CD4-positive, CD25-positive, alpha-beta regulatory T cell (primary cell): ENCODE measurements at regions not wholly inside any gene's neighbourhood (a gene's known extent, or its start where the extent isn't known, plus 50 kb on each side); places are given as distances from the start of the nearest gene placed in this dataset.

ENCODE experiments used
- ATAC-seq, 2 donors: fragments of 150-1000 bp; cut with Tn5 transposase; one replicate each; pipeline ENCODE4 v1.10.0; 2021; ENCODE audit warnings: low read depth in 2 of 2, moderate number of reproducible peaks in 2 of 2, moderate library complexity in 1 of 2
- DNase-seq, 3 donors: peaks; one replicate each; pipeline versions ENCODE4 v3.0.0 to v3.0.0-alpha.2; 2012 to 2022; ENCODE audit warnings: mixed read lengths in 1 of 3
- H3K27ac ChIP-seq: one replicate; pipeline ENCODE4 v1.7.0; 2013; ENCODE audit warnings: mild to moderate bottlenecking, low read length; ENCODE audit not compliant: insufficient read depth, poor library complexity, severe bottlenecking
- H3K27me3 ChIP-seq: one replicate; pipeline ENCODE4 v1.7.0; 2013; ENCODE audit warnings: low read length; ENCODE audit not compliant: control insufficient read depth, insufficient read depth
- H3K36me3 ChIP-seq: one replicate; pipeline ENCODE4 v1.7.0; 2013; ENCODE audit warnings: mild to moderate bottlenecking, low read length, moderate library complexity; ENCODE audit not compliant: control insufficient read depth, insufficient read depth
- H3K4me1 ChIP-seq: 2 replicates; pipeline ENCODE4 v1.7.0; 2013; ENCODE audit warnings: mild to moderate bottlenecking, low read length; ENCODE audit not compliant: insufficient read depth, control insufficient read depth, poor library complexity, severe bottlenecking
- H3K4me3 ChIP-seq: one replicate; pipeline ENCODE4 v1.7.0; 2013; ENCODE audit warnings: low read depth, mild to moderate bottlenecking, low read length, moderate library complexity
- H3K9me3 ChIP-seq, 2 experiments: 1 replicate in 1 of 2; 2 replicates in 1 of 2; pipeline ENCODE4 v1.7.0; 2013; ENCODE audit warnings: low read length in 2 of 2, mild to moderate bottlenecking in 1 of 2, moderate library complexity in 1 of 2; ENCODE audit not compliant: control insufficient read depth in 2 of 2
- H3K27ac Mint-ChIP-seq, 3 donors: one replicate each; pipeline ENCODE4 v1.8.0; 2020 to 2022; ENCODE audit warnings: mild to moderate bottlenecking in 3 of 3, mixed read lengths in 3 of 3, moderate library complexity in 2 of 3
- H3K27me3 Mint-ChIP-seq: one replicate; pipeline ENCODE4 v1.8.0; 2022; ENCODE audit warnings: mild to moderate bottlenecking, mixed read lengths
- H3K36me3 Mint-ChIP-seq: one replicate; pipeline ENCODE4 v1.8.0; 2020; ENCODE audit warnings: mixed read lengths
- H3K4me1 Mint-ChIP-seq, 4 donors: one replicate each; pipeline ENCODE4 v1.8.0; 2020 to 2022; ENCODE audit warnings: mixed read lengths in 4 of 4, mild to moderate bottlenecking in 1 of 4
- H3K4me3 Mint-ChIP-seq, 4 donors: one replicate each; pipeline ENCODE4 v1.8.0; 2020 to 2022; ENCODE audit warnings: mild to moderate bottlenecking in 4 of 4, mixed read lengths in 4 of 4, moderate library complexity in 3 of 4
- H3K9me3 Mint-ChIP-seq, 7 donors: one replicate each; pipeline ENCODE4 v1.8.0; 2020 to 2022; ENCODE audit warnings: mixed read lengths in 7 of 7, mild to moderate bottlenecking in 3 of 7, moderate library complexity in 2 of 7

GRCh38 chr12:17352164-17352563 is 737.8 kb downstream of the RERGL start:
- no peak overlapping the region for H3K4me3 Mint-ChIP-seq
- ATAC-seq (no peak), DNase-seq (no peak)
- H3K27me3 ChIP-seq, result no peaks in the 10 kb centered on the region
- H3K4me1 ChIP-seq, result no peaks in the 10 kb centered on the region
- H3K36me3 ChIP-seq, result no peaks in the 10 kb centered on the region
- H3K4me3 ChIP-seq, result no peak overlapping the region
- no peak overlapping the region for H3K27ac ChIP-seq
- H3K36me3 Mint-ChIP-seq, result no peaks in the 10 kb centered on the region
- H3K27ac Mint-ChIP-seq, result peak overlapping the region in 1 of 3 donors; percentile 26
- peaks cover 2 to 17% (median 10%) of the 10 kb centered on the region in 7 donors for H3K9me3 Mint-ChIP-seq
- H3K9me3 ChIP-seq, result peaks cover 0 to 4% of the 10 kb centered on the region in 2 experiments
- H3K4me1 Mint-ChIP-seq, result peaks cover 0 to 5% (median 0%) of the 10 kb centered on the region in 4 donors
- H3K27me3 Mint-ChIP-seq, result no peaks in the 10 kb centered on the region

DNA sequence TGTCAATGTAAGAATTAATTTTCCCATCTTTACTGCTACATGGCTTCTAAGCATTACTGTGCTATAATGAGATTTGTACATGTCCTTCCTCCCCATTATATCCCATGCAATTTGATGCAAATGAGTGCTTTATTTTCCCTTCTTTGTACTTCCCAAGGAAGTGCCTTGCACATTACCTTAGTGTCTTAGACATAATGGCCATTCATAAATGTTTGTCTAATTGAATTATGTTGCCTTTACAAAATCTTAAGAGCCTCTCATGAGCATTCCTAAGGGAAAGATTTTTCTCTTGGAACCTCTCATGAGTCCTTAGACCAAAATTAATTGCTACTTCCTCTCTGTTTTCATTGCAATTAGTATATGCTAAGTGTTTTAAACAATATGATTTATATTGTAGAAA is 741.7 kb downstream of the RERGL start:
- no peak for ATAC-seq
- Histone ChIP-seq H3K9me3 (peaks cover 0 to 6% of the 10 kb centered on the region in 2 experiments), H3K27me3 (no peaks in the 10 kb centered on the region), H3K4me1 (no peaks in the 10 kb centered on the region), H3K27ac (no peak overlapping the region), H3K4me3 (no peak overlapping the region), H3K36me3 (no peaks in the 10 kb centered on the region)
- H3K36me3 Mint-ChIP-seq, result no peaks in the 10 kb centered on the region
- H3K27me3 Mint-ChIP-seq, result no peaks in the 10 kb centered on the region
- H3K4me1 Mint-ChIP-seq, result peaks cover 0 to 5% (median 0%) of the 10 kb centered on the region in 4 donors
- peaks cover 4 to 24% (median 11%) of the 10 kb centered on the region in 7 donors for H3K9me3 Mint-ChIP-seq
- DNase-seq, result no peak
- H3K4me3 Mint-ChIP-seq, result no peak overlapping the region
- no peak overlapping the region for H3K27ac Mint-ChIP-seq

DNA sequence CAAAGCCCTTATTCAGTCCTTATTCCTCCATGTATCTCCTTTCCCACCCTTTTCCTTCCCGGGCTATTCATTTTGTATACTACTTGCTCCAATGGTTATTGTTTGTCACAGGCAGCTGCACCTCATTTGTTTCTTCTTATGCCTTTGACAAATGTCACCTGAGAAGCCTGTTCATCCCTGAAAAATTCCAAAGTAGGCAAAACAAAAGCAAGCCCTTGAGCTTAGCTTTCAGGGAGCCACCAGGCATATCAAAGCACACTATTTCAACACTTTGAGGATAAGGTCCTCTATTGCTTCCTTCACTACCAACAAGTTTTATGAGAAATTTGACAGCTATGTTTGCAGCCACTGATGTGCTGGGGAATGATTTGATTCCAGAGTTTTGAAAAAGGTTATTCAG is 738.7 kb upstream of the LMO3 start:
- Mint-ChIP-seq H3K4me3 (no peak overlapping the region), H3K36me3 (no peaks in the 10 kb centered on the region), H3K4me1 (peaks cover 0 to 5% (median 0%) of the 10 kb centered on the region in 4 donors), H3K27me3 (no peaks in the 10 kb centered on the region), H3K9me3 (peaks cover 4 to 28% (median 12%) of the 10 kb centered on the region in 7 donors), H3K27ac (no peak overlapping the region)
- Histone ChIP-seq H3K4me3 (no peak overlapping the region), H3K27ac (no peak overlapping the region), H3K4me1 (no peaks in the 10 kb centered on the region), H3K27me3 (no peaks in the 10 kb centered on the region), H3K9me3 (peaks cover 2 to 3% of the 10 kb centered on the region in 2 experiments), H3K36me3 (no peaks in the 10 kb centered on the region)
- DNase-seq (no peak), ATAC-seq (no peak)

DNA sequence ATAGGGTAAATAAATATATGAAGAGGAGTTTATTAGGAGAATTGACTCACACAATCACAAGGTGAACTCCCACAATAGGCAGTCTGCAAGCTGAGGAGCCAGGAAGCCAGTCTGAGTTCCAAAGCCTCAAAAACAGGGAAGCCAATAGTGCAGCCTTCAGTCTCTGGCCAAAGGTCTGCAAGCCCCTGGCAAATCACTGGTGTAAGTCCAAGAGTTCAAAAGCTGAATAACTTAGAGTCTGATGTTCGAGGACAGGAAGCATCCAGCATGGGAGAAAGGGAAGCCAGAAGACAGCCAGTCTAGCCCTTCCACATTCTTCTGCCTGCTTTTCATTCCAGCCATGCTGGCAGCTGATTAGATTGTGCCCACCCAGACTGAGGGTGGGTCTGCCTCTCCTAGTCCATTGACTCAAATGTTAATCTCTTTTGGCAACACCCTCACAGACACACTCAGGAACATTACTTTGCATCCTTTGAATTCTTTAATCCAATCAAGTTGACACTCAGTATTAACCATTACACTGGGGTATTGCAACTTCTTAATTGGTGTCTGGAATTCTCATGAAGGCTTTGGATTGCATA is 736.5 kb upstream of the LMO3 start:
- H3K9me3 ChIP-seq, result peaks cover 3% of the 10 kb centered on the region in 2 experiments
- H3K27me3 ChIP-seq, result no peaks in the 10 kb centered on the region
- H3K4me3 ChIP-seq, result no peak overlapping the region
- no peak for DNase-seq
- Mint-ChIP-seq H3K27ac (no peak overlapping the region), H3K4me1 (peaks cover 0 to under 1% (median 0%) of the 10 kb centered on the region in 4 donors), H3K36me3 (no peaks in the 10 kb centered on the region), H3K4me3 (no peak overlapping the region), H3K27me3 (no peaks in the 10 kb centered on the region), H3K9me3 (peaks cover 3 to 23% (median 10%) of the 10 kb centered on the region in 7 donors)
- no peak overlapping the region for H3K27ac ChIP-seq
- ATAC-seq, result no peak
- no peaks in the 10 kb centered on the region for H3K4me1 ChIP-seq
- no peaks in the 10 kb centered on the region for H3K36me3 ChIP-seq

DNA sequence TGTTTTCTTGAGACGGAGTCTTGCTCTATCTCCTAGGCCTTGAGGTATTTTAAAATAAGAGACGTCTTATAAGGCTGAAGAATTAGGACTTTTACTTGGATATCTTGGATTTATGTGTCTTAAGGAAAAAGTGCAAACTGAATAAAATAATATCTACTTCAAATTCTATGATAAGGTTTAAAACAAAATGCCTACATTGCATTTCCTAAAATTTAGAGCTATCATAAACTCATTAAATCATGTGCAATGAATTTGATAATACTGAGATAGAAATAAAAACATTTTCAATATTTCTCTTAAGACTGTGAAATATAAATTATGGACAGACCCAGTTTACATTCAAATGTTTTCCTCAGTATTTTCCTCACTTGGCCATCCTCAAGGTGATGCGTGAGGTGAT is 729.5 kb upstream of the LMO3 start:
- Histone ChIP-seq H3K9me3 (peaks cover 0 to 2% of the 10 kb centered on the region in 2 experiments), H3K36me3 (no peaks in the 10 kb centered on the region), H3K27ac (no peak overlapping the region), H3K4me1 (no peaks in the 10 kb centered on the region), H3K4me3 (no peak overlapping the region), H3K27me3 (no peaks in the 10 kb centered on the region)
- Mint-ChIP-seq H3K9me3 (peaks cover 1 to 12% (median 5%) of the 10 kb centered on the region in 7 donors), H3K27me3 (no peaks in the 10 kb centered on the region), H3K36me3 (no peaks in the 10 kb centered on the region), H3K4me3 (no peak overlapping the region), H3K4me1 (no peaks in the 10 kb centered on the region), H3K27ac (no peak overlapping the region)
- DNase-seq (no peak), ATAC-seq (no peak)

DNA sequence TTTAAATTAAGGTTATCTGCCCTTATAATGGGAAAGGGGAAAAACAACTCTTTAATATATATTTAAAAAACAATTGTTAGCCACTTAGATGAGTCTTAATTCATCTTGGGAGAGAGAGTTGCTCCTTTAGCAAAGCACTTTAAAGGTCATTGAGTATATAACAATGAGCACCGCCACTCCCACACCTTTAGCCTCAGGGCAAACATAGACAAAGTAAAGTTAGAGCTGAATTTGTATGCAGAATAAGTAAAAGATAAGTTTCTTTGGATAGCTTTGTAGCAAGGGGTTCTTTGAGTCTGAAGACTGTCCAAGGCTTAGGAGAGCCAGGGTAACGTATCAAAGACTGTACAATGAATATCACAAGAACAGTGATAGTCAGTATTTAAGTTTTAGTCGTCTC is 728.8 kb upstream of the LMO3 start:
- ATAC-seq (no peak), DNase-seq (no peak)
- no peak overlapping the region for H3K27ac ChIP-seq
- no peaks in the 10 kb centered on the region for H3K4me1 ChIP-seq
- no peak overlapping the region for H3K27ac Mint-ChIP-seq
- no peaks in the 10 kb centered on the region for H3K27me3 Mint-ChIP-seq
- peaks cover 0 to 12% (median 5%) of the 10 kb centered on the region in 7 donors for H3K9me3 Mint-ChIP-seq
- H3K4me3 Mint-ChIP-seq, result no peak overlapping the region
- H3K27me3 ChIP-seq, result no peaks in the 10 kb centered on the region
- H3K4me1 Mint-ChIP-seq, result no peaks in the 10 kb centered on the region
- H3K36me3 ChIP-seq, result no peaks in the 10 kb centered on the region
- no peak overlapping the region for H3K4me3 ChIP-seq
- H3K36me3 Mint-ChIP-seq, result no peaks in the 10 kb centered on the region
- peaks cover 0 to 2% of the 10 kb centered on the region in 2 experiments for H3K9me3 ChIP-seq

DNA sequence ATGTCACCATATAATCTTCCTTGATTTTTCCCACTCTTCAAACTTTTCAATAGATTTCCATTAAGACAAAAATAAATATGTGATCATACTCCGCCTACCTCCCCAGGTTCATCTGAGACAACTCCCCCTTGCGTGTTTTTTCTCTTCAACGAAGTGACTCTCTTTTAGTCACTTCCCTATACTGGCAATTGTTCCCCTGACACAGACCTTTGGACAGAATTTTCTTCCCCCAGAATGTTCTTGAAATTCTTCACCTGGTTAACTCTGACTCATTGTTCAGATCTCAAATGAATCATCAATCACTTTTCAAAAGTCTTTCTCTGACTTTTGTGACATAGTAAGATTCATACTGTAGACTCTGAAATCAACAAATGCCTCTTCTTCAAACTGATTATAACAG is 727.3 kb upstream of the LMO3 start:
- Mint-ChIP-seq H3K4me1 (no peaks in the 10 kb centered on the region), H3K27ac (no peak overlapping the region), H3K9me3 (peaks cover 0 to 15% (median 5%) of the 10 kb centered on the region in 7 donors), H3K4me3 (no peak overlapping the region), H3K36me3 (no peaks in the 10 kb centered on the region), H3K27me3 (no peaks in the 10 kb centered on the region)
- ATAC-seq, result no peak
- DNase-seq, result no peak
- Histone ChIP-seq H3K27ac (no peak overlapping the region), H3K36me3 (no peaks in the 10 kb centered on the region), H3K9me3 (no peaks in the 10 kb centered on the region), H3K27me3 (no peaks in the 10 kb centered on the region), H3K4me1 (no peaks in the 10 kb centered on the region), H3K4me3 (no peak overlapping the region)

DNA sequence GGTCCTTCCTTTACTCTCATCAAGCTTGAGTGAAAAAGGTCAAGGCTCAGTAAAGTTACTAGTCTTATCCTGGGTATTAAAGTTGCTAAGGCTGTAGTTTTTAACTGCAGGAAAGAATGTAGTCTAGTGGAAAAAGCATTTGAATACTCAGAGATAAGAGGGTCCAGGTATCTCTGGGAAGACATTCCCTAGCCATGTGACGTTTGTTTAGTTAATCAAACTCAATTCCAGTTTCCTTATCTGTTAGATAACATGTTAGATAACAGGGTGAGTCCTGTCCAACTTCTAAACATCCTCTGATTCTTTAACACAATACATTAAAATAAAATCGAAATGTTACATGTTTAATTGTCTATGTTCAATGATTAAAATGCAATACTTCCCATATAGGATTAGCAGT is 720.7 kb upstream of the LMO3 start:
- Mint-ChIP-seq H3K27ac (no peak overlapping the region), H3K27me3 (no peaks in the 10 kb centered on the region), H3K4me3 (no peak overlapping the region), H3K4me1 (no peaks in the 10 kb centered on the region), H3K36me3 (no peaks in the 10 kb centered on the region), H3K9me3 (peaks cover 0 to 11% (median 5%) of the 10 kb centered on the region in 7 donors)
- Histone ChIP-seq H3K27me3 (no peaks in the 10 kb centered on the region), H3K27ac (no peak overlapping the region), H3K9me3 (peaks cover 2 to 4% of the 10 kb centered on the region in 2 experiments), H3K36me3 (no peaks in the 10 kb centered on the region), H3K4me3 (no peak overlapping the region), H3K4me1 (no peaks in the 10 kb centered on the region)
- no peak for ATAC-seq
- no peak for DNase-seq
